Panc1 (cell line): ENCODE measurements at regions not wholly inside any gene's neighbourhood (a gene's known extent, or its start where the extent isn't known, plus 50 kb on each side); places are given as distances from the start of the nearest gene placed in this dataset.

Experiments
- ATAC-seq: fragments of 200-7000 bp; cut with Tn5 transposase; 2 replicates; pipeline ENCODE4 v1.9.1; 2020; ENCODE audit warnings: mild to moderate bottlenecking, moderate library complexity
- BruUV-seq: library from RNA; stranded (reverse); fragments of 400-500 nt; replicated peaks from 2 replicates; lab custom pipeline; 2021; lab: Mats Ljungman, UMichigan
- CTCF ChIA-PET: fragments of 300-600 bp; sonication (Branson Sonifier 250); formaldehyde crosslinking; loops from one replicate; lab custom pipeline; 2022; ENCODE audit warnings: antibody characterized with exemption; lab: Charles Lee
- POLR2A ChIA-PET: fragments of 300-600 bp; sonication (Branson Sonifier 250); formaldehyde crosslinking; loops from one replicate; lab custom pipeline; 2022; ENCODE audit warnings: antibody characterized with exemption; lab: Charles Lee
- DNase-seq: peaks from one replicate; pipeline ENCODE4 v3.0.0-alpha.2; 2010; ENCODE audit warnings: low read depth, low spot score
- H3K27ac ChIP-seq: 2 replicates; pipeline ENCODE4 v1.5.1; 2011; ENCODE audit warnings: mild to moderate bottlenecking, low read length, inconsistent platforms
- H3K27me3 ChIP-seq: fragments of 200-500 bp; sonication (Bioruptor generic); 2 replicates; pipeline ENCODE4 v1.6.0; 2014; ENCODE audit warnings: low read length, inconsistent platforms; ENCODE audit not compliant: control insufficient read depth, insufficient read depth
- H3K36me3 ChIP-seq: fragments of 200-500 bp; sonication (Bioruptor generic); 2 replicates; pipeline ENCODE4 v1.5.1; 2014; ENCODE audit warnings: inconsistent platforms, mild to moderate bottlenecking, low read length, moderate library complexity; ENCODE audit not compliant: control insufficient read depth, insufficient read depth
- H3K4me1 ChIP-seq: 2 replicates; pipeline ENCODE4 v1.5.1; 2011; ENCODE audit warnings: inconsistent platforms, mild to moderate bottlenecking, low read length, moderate library complexity; ENCODE audit not compliant: control insufficient read depth, insufficient read depth
- H3K4me3 ChIP-seq, 2 experiments: 2 replicates each; pipeline ENCODE4 v1.5.1; 2011 to 2012; ENCODE audit warnings: low read depth in 2 of 2, low read length in 2 of 2, mild to moderate bottlenecking in 2 of 2, inconsistent platforms in 1 of 2, moderate library complexity in 1 of 2
- H3K9me3 ChIP-seq: fragments of 200-500 bp; sonication (Bioruptor generic); 2 replicates; pipeline ENCODE4 v1.5.1; 2014; ENCODE audit warnings: low read depth, mild to moderate bottlenecking, inconsistent platforms, low read length, moderate library complexity; ENCODE audit not compliant: control insufficient read depth, insufficient read depth
- POLR2AphosphoS5 ChIP-seq: IDR thresholded peaks from 2 replicates; pipeline ENCODE4 v1.6.1; 2012; ENCODE audit warnings: mild to moderate bottlenecking, low read depth, low read length, moderate library complexity
- SIN3A ChIP-seq: IDR thresholded peaks from 2 replicates; pipeline ENCODE4 v1.6.1; 2012; ENCODE audit warnings: low read depth, mild to moderate bottlenecking, low read length, moderate library complexity, borderline replicate concordance; ENCODE audit not compliant: insufficient read depth
- TCF7L2 ChIP-seq: IDR thresholded peaks from 2 replicates; pipeline ENCODE4 v1.6.1; 2011; ENCODE audit warnings: mild to moderate bottlenecking, low read depth, low read length, inconsistent platforms
- in situ Hi-C: cut with HindIII; loops from 2 replicates; pipeline ENCODE4 v1.10.0; 2016; ENCODE audit warnings: low sequenced_read_pairs, low pct_unique_long_range_greater_than_20kb
- intact Hi-C: fragments of 100-400 bp; cut with micrococcal nuclease; formaldehyde crosslinking; loops from one replicate; pipeline ENCODE4 v1.10.0; 2022; ENCODE audit not compliant: unreplicated experiment
- TF ChIP-seq, protein P1 (sequence below): fragments of 450-650 bp; IDR thresholded peaks from 2 replicates; pipeline ENCODE4 v1.5.1; 2017; ENCODE audit warnings: mild to moderate bottlenecking
- TF ChIP-seq, protein P2 (sequence below), 2 experiments: IDR thresholded peaks; 2 replicates each; pipeline ENCODE4 v1.6.1; 2011 to 2012; ENCODE audit warnings: low read depth in 2 of 2, control low read depth in 1 of 2, low read length in 1 of 2, mild to moderate bottlenecking in 1 of 2, moderate library complexity in 1 of 2; ENCODE audit not compliant: insufficient read depth in 1 of 2

DNA sequence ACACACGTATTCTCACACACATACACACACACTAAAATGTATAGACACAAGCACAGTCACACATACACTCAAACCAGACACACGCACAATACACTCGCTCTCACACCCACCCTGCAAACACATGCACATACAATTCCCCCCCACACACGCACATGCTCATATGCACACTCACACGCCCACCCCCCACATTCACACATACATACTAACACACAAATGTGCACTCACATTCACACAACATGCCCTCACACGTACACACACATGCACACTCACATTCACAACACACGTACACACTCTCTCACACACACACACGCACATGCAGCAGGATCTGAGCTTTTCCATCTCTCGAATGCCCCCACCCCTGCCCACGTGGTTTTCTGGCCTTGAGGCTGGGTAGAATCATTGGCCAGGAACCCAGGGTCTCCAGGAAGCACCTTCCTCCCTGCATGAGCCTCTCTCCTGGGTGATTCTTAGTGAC lies 589.7 kb downstream of the PTPRU start:
- no peak for DNase-seq
- H3K36me3 ChIP-seq = no peaks in the 10 kb centered on the region
- BruUV-seq = no TSS peak
- TF ChIP-seq, protein P1, sequence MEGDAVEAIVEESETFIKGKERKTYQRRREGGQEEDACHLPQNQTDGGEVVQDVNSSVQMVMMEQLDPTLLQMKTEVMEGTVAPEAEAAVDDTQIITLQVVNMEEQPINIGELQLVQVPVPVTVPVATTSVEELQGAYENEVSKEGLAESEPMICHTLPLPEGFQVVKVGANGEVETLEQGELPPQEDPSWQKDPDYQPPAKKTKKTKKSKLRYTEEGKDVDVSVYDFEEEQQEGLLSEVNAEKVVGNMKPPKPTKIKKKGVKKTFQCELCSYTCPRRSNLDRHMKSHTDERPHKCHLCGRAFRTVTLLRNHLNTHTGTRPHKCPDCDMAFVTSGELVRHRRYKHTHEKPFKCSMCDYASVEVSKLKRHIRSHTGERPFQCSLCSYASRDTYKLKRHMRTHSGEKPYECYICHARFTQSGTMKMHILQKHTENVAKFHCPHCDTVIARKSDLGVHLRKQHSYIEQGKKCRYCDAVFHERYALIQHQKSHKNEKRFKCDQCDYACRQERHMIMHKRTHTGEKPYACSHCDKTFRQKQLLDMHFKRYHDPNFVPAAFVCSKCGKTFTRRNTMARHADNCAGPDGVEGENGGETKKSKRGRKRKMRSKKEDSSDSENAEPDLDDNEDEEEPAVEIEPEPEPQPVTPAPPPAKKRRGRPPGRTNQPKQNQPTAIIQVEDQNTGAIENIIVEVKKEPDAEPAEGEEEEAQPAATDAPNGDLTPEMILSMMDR = no peak
- no peak for TF ChIP-seq TCF7L2
- TF ChIP-seq, protein P2, sequence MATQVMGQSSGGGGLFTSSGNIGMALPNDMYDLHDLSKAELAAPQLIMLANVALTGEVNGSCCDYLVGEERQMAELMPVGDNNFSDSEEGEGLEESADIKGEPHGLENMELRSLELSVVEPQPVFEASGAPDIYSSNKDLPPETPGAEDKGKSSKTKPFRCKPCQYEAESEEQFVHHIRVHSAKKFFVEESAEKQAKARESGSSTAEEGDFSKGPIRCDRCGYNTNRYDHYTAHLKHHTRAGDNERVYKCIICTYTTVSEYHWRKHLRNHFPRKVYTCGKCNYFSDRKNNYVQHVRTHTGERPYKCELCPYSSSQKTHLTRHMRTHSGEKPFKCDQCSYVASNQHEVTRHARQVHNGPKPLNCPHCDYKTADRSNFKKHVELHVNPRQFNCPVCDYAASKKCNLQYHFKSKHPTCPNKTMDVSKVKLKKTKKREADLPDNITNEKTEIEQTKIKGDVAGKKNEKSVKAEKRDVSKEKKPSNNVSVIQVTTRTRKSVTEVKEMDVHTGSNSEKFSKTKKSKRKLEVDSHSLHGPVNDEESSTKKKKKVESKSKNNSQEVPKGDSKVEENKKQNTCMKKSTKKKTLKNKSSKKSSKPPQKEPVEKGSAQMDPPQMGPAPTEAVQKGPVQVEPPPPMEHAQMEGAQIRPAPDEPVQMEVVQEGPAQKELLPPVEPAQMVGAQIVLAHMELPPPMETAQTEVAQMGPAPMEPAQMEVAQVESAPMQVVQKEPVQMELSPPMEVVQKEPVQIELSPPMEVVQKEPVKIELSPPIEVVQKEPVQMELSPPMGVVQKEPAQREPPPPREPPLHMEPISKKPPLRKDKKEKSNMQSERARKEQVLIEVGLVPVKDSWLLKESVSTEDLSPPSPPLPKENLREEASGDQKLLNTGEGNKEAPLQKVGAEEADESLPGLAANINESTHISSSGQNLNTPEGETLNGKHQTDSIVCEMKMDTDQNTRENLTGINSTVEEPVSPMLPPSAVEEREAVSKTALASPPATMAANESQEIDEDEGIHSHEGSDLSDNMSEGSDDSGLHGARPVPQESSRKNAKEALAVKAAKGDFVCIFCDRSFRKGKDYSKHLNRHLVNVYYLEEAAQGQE (IDR thresholded peaks at IDR 0.05; ENCODE audit: insufficient read depth in 1 of 2, low read depth in 2 of 2, low read length in 1 of 2) = no peak
- TF ChIP-seq SIN3A = no peak
- TF ChIP-seq POLR2AphosphoS5 = no peak
- no peaks in the 10 kb centered on the region for H3K4me1 ChIP-seq
- H3K27ac ChIP-seq = no peak overlapping the region
- no peaks in the 10 kb centered on the region for H3K9me3 ChIP-seq
- CTCF ChIA-PET = no interaction called here
- no peaks in the 10 kb centered on the region for H3K27me3 ChIP-seq
- no peak for ATAC-seq
- POLR2A ChIA-PET = no interaction called here
- intact Hi-C loops = no loop called here
- in situ Hi-C loops = no loop called here
- H3K4me3 ChIP-seq = no peak overlapping the region

DNA sequence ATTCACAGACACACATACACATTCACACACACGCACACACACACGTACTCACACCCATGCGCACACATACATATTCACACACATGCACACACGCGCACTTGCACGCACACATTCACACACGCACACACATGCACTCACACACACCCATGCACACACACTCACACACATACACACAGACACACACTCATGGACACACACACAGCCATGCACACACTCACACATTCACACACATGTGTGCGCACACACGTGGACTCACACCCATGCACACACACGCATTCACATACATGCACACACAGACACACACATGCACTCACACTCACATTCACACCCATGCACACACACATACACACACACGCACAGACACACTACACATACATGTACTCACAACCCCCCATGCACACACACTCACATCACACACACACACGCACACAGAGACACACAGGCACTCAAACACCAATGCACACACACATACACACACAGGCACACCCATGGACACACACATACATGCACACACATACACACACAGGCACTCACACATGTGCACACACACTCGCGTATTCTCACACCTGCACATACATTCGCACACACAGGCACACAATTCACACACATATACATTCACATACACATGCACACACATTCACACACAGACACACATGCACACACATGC lies 589.1 kb downstream of the PTPRU start:
- Histone ChIP-seq H3K36me3 (no peaks in the 10 kb centered on the region), H3K4me3 (no peak overlapping the region), H3K4me1 (no peaks in the 10 kb centered on the region), H3K27ac (no peak overlapping the region), H3K27me3 (no peaks in the 10 kb centered on the region; the same call in 1 of the 2 replicates), H3K9me3 (no peaks in the 10 kb centered on the region)
- no peak for DNase-seq
- in situ Hi-C loops (no loop called here), intact Hi-C loops (no loop called here)
- TF ChIP-seq TCF7L2 (no peak), SIN3A (no peak), POLR2AphosphoS5 (no peak)
- TF ChIP-seq, protein P1 = no peak
- TF ChIP-seq, protein P2 (IDR thresholded peaks at IDR 0.05; ENCODE audit: insufficient read depth in 1 of 2, low read depth in 2 of 2, low read length in 1 of 2) = no peak
- CTCF ChIA-PET = no interaction called here
- BruUV-seq = no TSS peak
- POLR2A ChIA-PET = no interaction called here
- no peak for ATAC-seq
